Gastrocnemius medialis (tissue), 4 donors: ENCODE measurements at regions not wholly inside any gene's neighbourhood (a gene's known extent, or its start where the extent isn't known, plus 50 kb on each side); places are given as distances from the start of the nearest gene placed in this dataset.

ENCODE experiments used
- ATAC-seq, 2 donors: fragments of 150-250 bp; one replicate each; pipeline ENCODE4 v1.9.1; 2016
- DNase-seq, 2 donors: peaks; one replicate each; pipeline ENCODE4 v3.0.0-alpha.2; 2019
- H3K27ac ChIP-seq, 4 donors: fragments of 200-600 bp; sonication (generic); 1 replicate in 1 of 4; 2 replicates in 3 of 4; pipeline ENCODE4 v1.5.1; 2016 to 2018; ENCODE audit warnings: mild to moderate bottlenecking in 2 of 4, moderate library complexity in 1 of 4
- H3K27me3 ChIP-seq, 3 donors: fragments of 200-600 bp; sonication (generic) in 2 of 3; 1 replicate in 1 of 3; 2 replicates in 2 of 3; pipeline versions ENCODE4 v1.5.1 to v1.6.0; 2016 to 2019; ENCODE audit warnings: mild to moderate bottlenecking in 1 of 3, moderate library complexity in 1 of 3
- H3K36me3 ChIP-seq, 2 donors: fragments of 200-600 bp; sonication (generic) in 1 of 2; one replicate each; pipeline ENCODE4 v1.5.1; 2017 to 2018
- H3K4me1 ChIP-seq, 2 donors: fragments of 200-600 bp; sonication (generic) in 1 of 2; one replicate each; pipeline ENCODE4 v1.5.1; 2016 to 2017; ENCODE audit warnings: mild to moderate bottlenecking in 2 of 2
- H3K4me3 ChIP-seq, 4 donors: fragments of 200-600 bp; sonication (generic) in 3 of 4; 1 replicate in 1 of 4; 2 replicates in 3 of 4; pipeline ENCODE4 v1.5.1; 2016 to 2019; ENCODE audit warnings: mild to moderate bottlenecking in 2 of 4
- H3K9me3 ChIP-seq, 3 donors: fragments of 200-600 bp; sonication (generic) in 2 of 3; 1 replicate in 1 of 3; 2 replicates in 2 of 3; pipeline ENCODE4 v1.5.1; 2016 to 2019
- CTCF ChIP-seq, 5 experiments: fragments of 450-650 bp in 3 of 5; fragments of 200-600 bp in 2 of 5; sonication (generic) in 2 of 5; IDR thresholded peaks in 4 of 5; conservative IDR thresholded peaks in 1 of 5; 1 replicate in 4 of 5; 2 replicates in 1 of 5; pipeline ENCODE4 v1.5.1; 2016 to 2019; ENCODE audit warnings: antibody characterized with exemption in 5 of 5, mild to moderate bottlenecking in 3 of 5, moderate library complexity in 3 of 5
- POLR2A ChIP-seq, 2 donors: fragments of 450-650 bp; IDR thresholded peaks; one replicate each; pipeline ENCODE4 v1.6.1; 2017; ENCODE audit warnings: antibody characterized with exemption in 2 of 2, mild to moderate bottlenecking in 2 of 2, moderate library complexity in 2 of 2
- in situ Hi-C, 4 donors: fragments of 200-750 bp; cut with MboI; loops; one replicate each; pipeline versions ENCODE4 v1.15.0 to v1.8.0; 2017; ENCODE audit warnings: low sequenced_read_pairs in 4 of 4
- intact Hi-C: fragments of 100-400 bp; cut with DNase I; formaldehyde crosslinking; loops from one replicate; pipeline ENCODE4 v1.15.1; 2023; ENCODE audit warnings: low total_unique reads

DNA sequence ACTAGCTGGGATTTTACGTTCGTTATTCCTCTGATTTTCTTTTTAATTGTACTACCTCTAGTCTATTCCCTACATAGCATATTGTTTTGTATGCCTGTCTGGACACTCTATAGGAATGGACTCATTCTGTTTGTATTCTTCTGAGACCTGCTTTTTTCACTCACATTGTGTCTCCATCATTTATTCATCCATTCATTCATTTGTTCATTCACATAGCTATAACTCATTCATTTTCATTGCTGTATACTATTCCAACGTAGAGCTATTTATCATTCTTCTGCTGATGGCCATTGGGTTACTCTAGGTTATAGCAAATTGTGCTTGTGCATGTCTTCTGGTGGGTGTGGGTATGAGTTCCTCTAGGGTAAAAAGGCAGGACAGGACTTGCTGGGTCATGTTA is 74.0 kb upstream of the SLC6A6 start:
- intact Hi-C loops = no loop called here
- H3K4me1 ChIP-seq = peaks cover 27 to 43% of the 10 kb centered on the region in 2 donors
- peak overlapping the region; percentile 63 to 95 (median 94) for H3K27ac ChIP-seq
- no peaks in the 10 kb centered on the region for H3K9me3 ChIP-seq
- in situ Hi-C loops = loop anchor here in 2 of 4 donors (5.0 to 10.0 kb wide), 2 partner anchors 36 to 66 kb away; no protein-coding TSS in a partner anchor
- no peak overlapping the region for H3K4me3 ChIP-seq
- no peaks in the 10 kb centered on the region for H3K36me3 ChIP-seq
- ATAC-seq = no peak
- H3K27me3 ChIP-seq = no peaks in the 10 kb centered on the region
- no peak for TF ChIP-seq POLR2A (IDR thresholded peaks at IDR 0.05)
- no peak for TF ChIP-seq CTCF (IDR thresholded peaks at IDR 0.05 in 4 of 5, conservative IDR thresholded peaks at IDR 0.05 in 1 of 5)
- no peak for DNase-seq

DNA sequence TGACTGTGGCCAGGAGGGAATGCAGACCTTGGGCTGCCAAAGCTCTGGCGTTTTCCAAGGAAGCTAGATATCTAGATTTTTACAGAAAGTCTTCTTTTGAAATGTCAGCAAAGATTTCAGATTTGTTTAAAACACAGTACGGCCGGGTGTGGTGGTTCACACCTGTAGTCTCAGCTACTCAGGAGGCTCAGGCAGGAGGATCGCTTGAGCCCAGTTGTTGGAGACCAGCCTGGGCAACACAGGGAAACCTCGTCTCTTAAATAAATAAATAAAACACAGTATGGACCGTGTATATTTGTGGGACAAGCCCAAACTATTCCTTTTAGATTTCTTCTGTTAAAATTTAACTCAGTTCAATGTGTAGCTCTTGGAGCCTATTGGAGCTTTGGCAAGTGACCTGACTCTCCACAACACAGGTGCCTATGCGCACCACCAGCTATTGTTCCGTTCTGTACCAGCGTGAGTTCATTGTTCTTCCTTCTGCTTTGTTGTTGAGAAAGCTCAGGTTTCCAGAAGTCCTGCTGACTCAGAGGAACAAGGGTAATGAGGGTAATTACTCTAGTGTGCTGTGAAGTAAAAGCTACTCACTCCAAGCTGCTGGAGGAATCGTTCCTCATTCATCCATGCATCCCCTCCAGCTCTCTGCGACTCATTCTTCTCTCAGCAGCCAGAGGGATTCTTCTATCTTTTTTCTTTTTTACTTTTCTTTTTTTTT is 73.1 kb upstream of the SLC6A6 start:
- Histone ChIP-seq H3K9me3 (no peaks in the 10 kb centered on the region), H3K4me3 (no peak overlapping the region), H3K4me1 (peaks cover 19 to 36% of the 10 kb centered on the region in 2 donors), H3K27me3 (no peaks in the 10 kb centered on the region), H3K27ac (peak overlapping the region; percentile 44 to 95 (median 79)), H3K36me3 (no peaks in the 10 kb centered on the region)
- ATAC-seq (peak in 1 of 2 donors; percentile 46), DNase-seq (no peak)
- no peak for TF ChIP-seq POLR2A (IDR thresholded peaks at IDR 0.05)
- TF ChIP-seq CTCF (IDR thresholded peaks at IDR 0.05 in 4 of 5, conservative IDR thresholded peaks at IDR 0.05 in 1 of 5) = no peak
- in situ Hi-C loops = loop anchor here in 2 of 4 donors (5.0 to 10.0 kb wide), 2 partner anchors 37 to 66 kb away; no protein-coding TSS in a partner anchor
- intact Hi-C loops = no loop called here

DNA sequence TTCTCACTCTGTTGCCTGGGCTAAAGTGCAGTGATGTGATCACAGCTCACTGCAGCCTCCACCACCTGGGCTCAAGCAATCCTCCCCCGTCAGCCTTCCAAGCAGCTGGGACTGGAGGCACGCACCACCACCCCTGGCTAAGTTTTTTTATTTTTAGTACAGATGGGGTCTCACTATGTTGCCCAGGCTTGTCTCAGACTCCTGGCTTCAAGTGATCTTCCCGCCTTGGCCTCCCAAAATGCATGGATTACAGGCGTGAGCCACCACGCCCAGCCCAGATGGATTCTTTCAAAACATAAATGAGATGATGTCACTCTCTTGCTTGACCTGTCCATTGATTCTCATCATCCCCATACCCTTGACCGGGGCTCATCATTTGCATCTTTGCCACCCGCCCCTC is 72.6 kb upstream of the SLC6A6 start:
- ATAC-seq (no peak), DNase-seq (no peak)
- Histone ChIP-seq H3K36me3 (no peaks in the 10 kb centered on the region), H3K4me1 (peaks cover 13 to 30% of the 10 kb centered on the region in 2 donors), H3K27ac (peak overlapping the region; percentile 44 to 95 (median 79)), H3K27me3 (no peaks in the 10 kb centered on the region), H3K4me3 (no peak overlapping the region), H3K9me3 (no peaks in the 10 kb centered on the region)
- TF ChIP-seq CTCF (IDR thresholded peaks at IDR 0.05 in 4 of 5, conservative IDR thresholded peaks at IDR 0.05 in 1 of 5) = no peak
- in situ Hi-C loops = loop anchor here in 2 of 4 donors (5.0 to 10.0 kb wide), 2 partner anchors 38 to 65 kb away; no protein-coding TSS in a partner anchor
- intact Hi-C loops = no loop called here

- H3K4me3 ChIP-seq = no peak overlapping the region
- ATAC-seq (no peak), DNase-seq (no peak)
- H3K27ac ChIP-seq = no peak overlapping the region
- in situ Hi-C loops = no loop called here
- H3K36me3 ChIP-seq = no peaks in the 10 kb centered on the region
- intact Hi-C loops = no loop called here
- no peak for TF ChIP-seq CTCF (IDR thresholded peaks at IDR 0.05 in 4 of 5, conservative IDR thresholded peaks at IDR 0.05 in 1 of 5)
- TF ChIP-seq POLR2A (IDR thresholded peaks at IDR 0.05) = no peak
- peaks cover 10 to 28% of the 10 kb centered on the region in 2 donors for H3K4me1 ChIP-seq
- H3K9me3 ChIP-seq = no peaks in the 10 kb centered on the region
- no peaks in the 10 kb centered on the region for H3K27me3 ChIP-seq
Measured at GRCh38 chr3:14330508-14330907, 71.9 kb upstream of the SLC6A6 start.
